GM18519 (cell line): ENCODE measurements at regions not wholly inside any gene's neighbourhood (a gene's known extent, or its start where the extent isn't known, plus 50 kb on each side); places are given as distances from the start of the nearest gene placed in this dataset.
"Not testable (repeated sequence)": the region's sequence is repeated elsewhere in the genome, so short reads cannot be mapped to it uniquely, and the experiment has no call there.

Experiments
- ATAC-seq: cut with Tn5 transposase; IDR thresholded peaks from one replicate; pipeline ENCODE4 v1.9.1; 2021; ENCODE audit warnings: mild to moderate bottlenecking, moderate library complexity; ENCODE audit not compliant: unreplicated experiment, low FRiP score

GRCh38 chr2:16775899-16776231 is 110.2 kb upstream of the CYRIA start:
- no peak for ATAC-seq

- ATAC-seq, result no peak
Measured at GRCh38 chr2:16774980-16775898, 109.6 kb upstream of the CYRIA start.

GRCh38 chr2:16774091-16774490 is 108.5 kb upstream of the CYRIA start:
- ATAC-seq, result no peak

- ATAC-seq, result peak; percentile 87
Measured at GRCh38 chr2:16773080-16773713, 107.6 kb upstream of the CYRIA start.

- ATAC-seq, result no peak
Measured at GRCh38 chr2:16767789-16768476, 102.3 kb upstream of the CYRIA start.

GRCh38 chr2:16765356-16765755 is 99.7 kb upstream of the CYRIA start:
- no peak for ATAC-seq

- no peak for ATAC-seq
Measured at GRCh38 chr2:16764487-16764886, 98.9 kb upstream of the CYRIA start.

- ATAC-seq, result no peak
Measured at GRCh38 chr2:16763493-16763899, 97.9 kb upstream of the CYRIA start.

GRCh38 chr2:16763056-16763455 is 97.4 kb upstream of the CYRIA start:
- no peak for ATAC-seq

- no peak for ATAC-seq
Measured at GRCh38 chr2:16760426-16760825, 94.8 kb upstream of the CYRIA start.

- ATAC-seq, result peak; percentile 91
Measured at GRCh38 chr2:16756831-16757644, 91.4 kb upstream of the CYRIA start.

GRCh38 chr2:16755442-16755841 is 89.8 kb upstream of the CYRIA start:
- ATAC-seq, result no peak

- not testable (repeated sequence) for ATAC-seq
Measured at GRCh38 chr2:16753025-16753424, 87.4 kb upstream of the CYRIA start.

GRCh38 chr2:16750925-16751214 is 85.2 kb upstream of the CYRIA start:
- ATAC-seq, result not testable (repeated sequence)

GRCh38 chr2:16750175-16750924 is 84.7 kb upstream of the CYRIA start:
- no peak for ATAC-seq

- not testable (repeated sequence) for ATAC-seq
Measured at GRCh38 chr2:16748511-16749266, 83.1 kb upstream of the CYRIA start.

- ATAC-seq, result no peak
Measured at GRCh38 chr2:16747689-16748088, 82.1 kb upstream of the CYRIA start.

GRCh38 chr2:16747257-16747656 is 81.6 kb upstream of the CYRIA start:
- no peak for ATAC-seq

- no peak for ATAC-seq
Measured at GRCh38 chr2:16746833-16747232, 81.2 kb upstream of the CYRIA start.
